RWPE1 (cell line): ENCODE measurements at regions not wholly inside any gene's neighbourhood (a gene's known extent, or its start where the extent isn't known, plus 50 kb on each side); places are given as distances from the start of the nearest gene placed in this dataset.

ENCODE experiments used
- CTCF ChIA-PET: fragments of 350-600 bp; sonication (Branson Sonifier 250); formaldehyde crosslinking; extraction: SDS; loops from one replicate; lab custom pipeline; 2021; lab: Yijun Ruan, JAX
- POLR2A ChIA-PET: fragments of 400-600 bp; formaldehyde crosslinking; extraction: SDS; loops from one replicate; lab custom pipeline; 2020; ENCODE audit warnings: antibody characterized with exemption; ENCODE audit not compliant: low non-redundant PET; lab: Yijun Ruan, JAX
- DNase-seq: peaks from one replicate; pipeline ENCODE4 v3.0.0; 2012; ENCODE audit warnings: low spot score
- H3K27ac ChIP-seq: fragments of 450-650 bp; 2 replicates; pipeline ENCODE4 v1.5.1; 2017
- CTCF ChIP-seq: fragments of 450-650 bp; conservative IDR thresholded peaks from 2 replicates; pipeline ENCODE4 v1.5.1; 2017; ENCODE audit warnings: low read depth, mild to moderate bottlenecking

DNA sequence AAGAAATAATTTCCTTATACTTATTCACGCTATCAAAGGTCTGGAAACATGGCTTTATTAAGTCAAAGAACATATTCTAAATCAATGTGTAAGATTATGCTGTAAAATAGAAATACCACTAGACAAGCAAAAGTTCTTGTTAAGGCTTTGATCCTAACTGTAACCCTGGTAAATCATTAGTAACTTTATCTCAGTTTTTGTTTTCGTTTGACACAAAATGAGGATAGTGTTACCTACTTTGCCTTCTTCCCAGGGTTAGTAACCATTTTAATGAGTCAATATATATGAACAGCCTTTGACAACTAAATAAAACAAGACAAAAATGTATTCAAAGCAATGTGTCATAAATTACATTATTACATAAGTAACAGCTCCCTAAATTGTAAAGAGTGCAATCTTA, 1336.3 kb downstream of the FAM181B start:
- no peak for DNase-seq
- POLR2A ChIA-PET, result no interaction called here
- no peak overlapping the region for H3K27ac ChIP-seq
- CTCF ChIA-PET, result no interaction called here
- no peak for TF ChIP-seq CTCF

DNA sequence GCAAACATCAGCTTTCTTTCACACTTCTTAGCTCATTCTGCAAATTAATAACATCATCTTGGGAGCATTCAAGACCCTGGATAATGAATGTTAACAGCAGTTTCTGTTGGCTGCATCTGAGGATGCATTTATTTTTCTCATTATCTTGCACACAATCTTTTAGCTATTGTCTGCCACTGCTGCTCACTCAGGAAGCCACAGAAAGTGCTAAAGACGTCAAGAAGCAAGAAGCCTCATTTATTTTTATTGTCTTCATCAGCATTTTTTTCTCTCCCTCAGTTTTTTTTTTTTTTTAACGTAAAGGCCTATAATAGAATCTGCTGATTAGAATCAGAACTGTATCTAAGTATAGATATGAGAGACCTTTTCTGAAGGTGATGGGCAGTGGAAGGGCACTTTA, 1339.4 kb downstream of the FAM181B start:
- ChIA-PET CTCF (interaction anchor here (0.9 kb wide), 1 partner anchor 19 kb away, joined by 3 read pairs; no protein-coding TSS in a partner anchor), POLR2A (no interaction called here)
- TF ChIP-seq CTCF, result no peak
- no peak for DNase-seq
- H3K27ac ChIP-seq, result no peak overlapping the region

GRCh38 chr11:81388326-81388725, 1345.3 kb downstream of the FAM181B start:
- no peak for TF ChIP-seq CTCF
- ChIA-PET CTCF (no interaction called here), POLR2A (no interaction called here)
- no peak for DNase-seq
- H3K27ac ChIP-seq, result no peak overlapping the region

DNA sequence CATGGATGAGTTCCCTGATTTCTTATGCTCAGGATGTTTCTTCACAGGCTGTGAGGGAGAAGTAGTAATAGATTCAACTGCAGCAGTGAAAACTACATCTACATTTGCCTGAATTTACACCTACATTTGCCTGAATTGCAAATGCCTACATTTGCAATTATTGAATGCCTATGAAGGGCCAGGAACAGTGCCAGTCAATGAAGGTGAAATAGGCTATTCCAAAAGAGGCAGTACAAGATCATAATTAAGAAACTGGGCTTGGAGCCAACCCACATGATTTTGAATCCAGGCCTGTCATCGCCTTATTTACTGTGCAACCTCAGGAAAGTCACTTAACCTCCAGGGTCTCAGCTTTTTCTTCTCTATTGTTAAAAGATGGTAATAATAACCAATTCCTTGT, 1353.3 kb downstream of the FAM181B start:
- no peak for DNase-seq
- ChIA-PET CTCF (no interaction called here), POLR2A (no interaction called here)
- no peak for TF ChIP-seq CTCF
- no peak overlapping the region for H3K27ac ChIP-seq

- POLR2A ChIA-PET, result no interaction called here
- CTCF ChIA-PET, result no interaction called here
These were observed 1356.2 kb downstream of the FAM181B start for GRCh38 chr11:81377418-81377817.

GRCh38 chr11:81373986-81374385, 1359.7 kb downstream of the FAM181B start:
- ChIA-PET POLR2A (no interaction called here), CTCF (no interaction called here)
- H3K27ac ChIP-seq, result no peak overlapping the region
- no peak for TF ChIP-seq CTCF
- no peak for DNase-seq

More at GRCh38 chr11:81377418-81377817, 1356.2 kb downstream of the FAM181B start:
- no peak for DNase-seq
- TF ChIP-seq CTCF, result no peak
- H3K27ac ChIP-seq, result no peak overlapping the region

DNA sequence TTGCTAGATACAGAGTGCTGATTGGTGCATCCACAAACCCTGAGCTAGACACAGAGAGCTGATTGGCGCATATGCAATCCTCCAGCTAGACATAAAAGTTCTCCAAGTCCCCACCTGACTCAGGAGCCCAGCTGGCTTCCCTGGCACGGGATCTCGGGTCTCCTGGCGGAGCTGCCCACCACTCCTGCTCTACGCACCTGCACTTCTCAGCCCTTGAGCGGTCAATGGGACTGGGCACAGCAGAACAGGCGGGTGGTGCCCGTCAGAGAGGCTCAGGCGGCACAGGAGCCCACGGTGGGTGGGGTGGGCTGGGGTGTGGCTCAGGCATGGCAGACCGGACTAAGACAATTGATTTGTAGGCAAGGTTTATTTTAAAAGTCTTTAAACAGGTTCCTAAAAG, 1365.5 kb downstream of the FAM181B start:
- H3K27ac ChIP-seq, result no peak overlapping the region
- no peak for TF ChIP-seq CTCF
- ChIA-PET CTCF (no interaction called here), POLR2A (no interaction called here)
- DNase-seq, result no peak
